Liver (tissue), 8 donors: ENCODE measurements at regions not wholly inside any gene's neighbourhood (a gene's known extent, or its start where the extent isn't known, plus 50 kb on each side); places are given as distances from the start of the nearest gene placed in this dataset.

Source experiments
- DNase-seq: peaks from one replicate; pipeline ENCODE4 v3.0.0-alpha.2; 2017; ENCODE audit warnings: low spot score
- H3K27ac ChIP-seq, 2 donors: one replicate each; pipeline ENCODE4 v1.7.0; 2013; ENCODE audit warnings: inconsistent platforms in 2 of 2, low read length in 2 of 2, control low read depth in 1 of 2, low read depth in 1 of 2, mild to moderate bottlenecking in 1 of 2
- H3K27me3 ChIP-seq, 4 donors: one replicate each; pipeline versions ENCODE4 v1.6.1 to v1.7.0; 2013; ENCODE audit warnings: low read length in 3 of 4, inconsistent platforms in 1 of 4, mild to moderate bottlenecking in 1 of 4, moderate library complexity in 1 of 4; ENCODE audit not compliant: control insufficient read depth in 4 of 4, insufficient read depth in 4 of 4
- H3K36me3 ChIP-seq, 4 donors: one replicate each; pipeline versions ENCODE4 v1.6.1 to v1.7.0; 2013; ENCODE audit warnings: low read length in 3 of 4, mild to moderate bottlenecking in 3 of 4, low read depth in 1 of 4, moderate library complexity in 1 of 4; ENCODE audit not compliant: control insufficient read depth in 4 of 4, insufficient read depth in 3 of 4
- H3K4me1 ChIP-seq, 4 donors: one replicate each; pipeline versions ENCODE4 v1.6.1 to v1.7.0; 2013; ENCODE audit warnings: low read length in 3 of 4, mild to moderate bottlenecking in 3 of 4, moderate library complexity in 1 of 4; ENCODE audit not compliant: control insufficient read depth in 4 of 4, insufficient read depth in 4 of 4
- H3K4me3 ChIP-seq, 3 donors: one replicate each; pipeline versions ENCODE4 v1.6.1 to v1.7.0; 2013; ENCODE audit warnings: low read length in 3 of 3, control low read depth in 1 of 3, low read depth in 1 of 3, mild to moderate bottlenecking in 1 of 3
- H3K9ac ChIP-seq, 2 donors: one replicate each; pipeline ENCODE4 v1.7.0; 2013; ENCODE audit warnings: low read length in 2 of 2, mild to moderate bottlenecking in 2 of 2, moderate library complexity in 2 of 2, control low read depth in 1 of 2, low read depth in 1 of 2
- H3K9me3 ChIP-seq, 4 donors: one replicate each; pipeline versions ENCODE4 v1.6.1 to v1.7.0; 2013; ENCODE audit warnings: low read length in 3 of 4; ENCODE audit not compliant: control insufficient read depth in 4 of 4
- ATF3 ChIP-seq: IDR thresholded peaks from 2 replicates; pipeline ENCODE4 v1.6.1; 2016; ENCODE audit warnings: antibody characterized with exemption
- CTCF ChIP-seq: fragments of 150-350 bp; IDR thresholded peaks from 2 replicates; pipeline ENCODE4 v1.5.1; 2017; ENCODE audit warnings: improper control_type of control experiment, low read depth, low read length; ENCODE audit not compliant: missing input control
- EGR1 ChIP-seq, 2 donors: IDR thresholded peaks; 2 replicates each; pipeline ENCODE4 v1.6.1; 2016 to 2018; ENCODE audit warnings: antibody characterized with exemption in 2 of 2, low read depth in 2 of 2
- FOXA1 ChIP-seq: IDR thresholded peaks from 2 replicates; pipeline ENCODE4 v1.6.1; 2016; ENCODE audit warnings: antibody characterized with exemption
- FOXA2 ChIP-seq: IDR thresholded peaks from 2 replicates; pipeline ENCODE4 v1.6.1; 2016; ENCODE audit warnings: antibody characterized with exemption
- GABPA ChIP-seq, 2 donors: IDR thresholded peaks in 1 of 2; conservative IDR thresholded peaks in 1 of 2; 2 replicates each; pipeline ENCODE4 v1.6.1; 2016; ENCODE audit warnings: antibody characterized with exemption in 2 of 2, mild to moderate bottlenecking in 1 of 2, moderate library complexity in 1 of 2
- HNF4A ChIP-seq, 2 donors: conservative IDR thresholded peaks; 2 replicates each; pipeline ENCODE4 v1.6.1; 2016; ENCODE audit warnings: antibody characterized with exemption in 2 of 2, mild to moderate bottlenecking in 2 of 2
- HNF4G ChIP-seq: IDR thresholded peaks from 2 replicates; pipeline ENCODE4 v1.6.1; 2016; ENCODE audit warnings: antibody characterized with exemption
- JUND ChIP-seq, 2 donors: IDR thresholded peaks; 2 replicates each; pipeline ENCODE4 v1.6.1; 2016; ENCODE audit warnings: antibody characterized with exemption in 2 of 2
- MAX ChIP-seq: IDR thresholded peaks from 2 replicates; pipeline ENCODE4 v1.6.1; 2016; ENCODE audit warnings: antibody characterized with exemption
- NR2F2 ChIP-seq: IDR thresholded peaks from 2 replicates; pipeline ENCODE4 v1.6.1; 2016; ENCODE audit warnings: antibody characterized with exemption
- RAD21 ChIP-seq, 2 donors: IDR thresholded peaks; 2 replicates each; pipeline ENCODE4 v1.6.1; 2016; ENCODE audit warnings: antibody characterized with exemption in 2 of 2, mild to moderate bottlenecking in 2 of 2
- REST ChIP-seq: IDR thresholded peaks from 2 replicates; pipeline ENCODE4 v1.6.1; 2016; ENCODE audit warnings: antibody characterized with exemption, mild to moderate bottlenecking
- RXRA ChIP-seq, 2 donors: IDR thresholded peaks; 2 replicates each; pipeline ENCODE4 v1.6.1; 2017 to 2018; ENCODE audit warnings: antibody characterized with exemption in 2 of 2, mild to moderate bottlenecking in 1 of 2
- SP1 ChIP-seq: IDR thresholded peaks from 2 replicates; pipeline ENCODE4 v1.6.1; 2018; ENCODE audit warnings: antibody characterized with exemption, mild to moderate bottlenecking
- TAF1 ChIP-seq: conservative IDR thresholded peaks from 2 replicates; pipeline ENCODE4 v1.6.1; 2016; ENCODE audit warnings: antibody characterized with exemption, mild to moderate bottlenecking
- YY1 ChIP-seq: IDR thresholded peaks from 2 replicates; pipeline ENCODE4 v1.6.1; 2016; ENCODE audit warnings: antibody characterized with exemption, mild to moderate bottlenecking
- ZBTB33 ChIP-seq: IDR thresholded peaks from 2 replicates; pipeline ENCODE4 v1.6.1; 2016; ENCODE audit warnings: antibody characterized with exemption
- WGBS: extraction: QIAGEN DNeasy Blood & Tissue Kit; methylation state at CpG from one replicate; pipeline ENCODE4 v1.1.7; 2013; 5-methylcytosine and 5-hydroxymethylcytosine counted together
- donor health status: healthy.
- donor health status: healthy.
- donor health status: healthy.
- donor health status: healthy.
- donor health status: healthy.

GRCh38 chr20:50312002-50312681 lies 121.5 kb downstream of the CEBPB start:
- Histone ChIP-seq H3K4me3 (no peak overlapping the region), H3K36me3 (no peaks in the 10 kb centered on the region), H3K27ac (peak overlapping the region; percentile 59 to 60), H3K9ac (peak overlapping the region in 1 of 2 donors; percentile 11), H3K9me3 (no peaks in the 10 kb centered on the region), H3K4me1 (peaks cover 11 to 39% (median 19%) of the 10 kb centered on the region in 4 donors), H3K27me3 (no peaks in the 10 kb centered on the region)
- DNase-seq = no peak
- no peak for TF ChIP-seq ATF3
- no peak for TF ChIP-seq RAD21 (IDR thresholded peaks at IDR 0.05)
- no peak for TF ChIP-seq HNF4A (conservative IDR thresholded peaks at IDR 0.05)
- TF ChIP-seq EGR1 (IDR thresholded peaks at IDR 0.05; ENCODE audit: low read depth in 2 of 2) = no peak
- TF ChIP-seq CTCF = no peak
- no peak for TF ChIP-seq FOXA1
- TF ChIP-seq TAF1 = no peak
- no peak for TF ChIP-seq GABPA (IDR thresholded peaks at IDR 0.05 in 1 of 2, conservative IDR thresholded peaks at IDR 0.05 in 1 of 2)
- no peak for TF ChIP-seq HNF4G
- TF ChIP-seq FOXA2 = no peak
- no peak for TF ChIP-seq NR2F2
- TF ChIP-seq REST = no peak
- no peak for TF ChIP-seq MAX
- TF ChIP-seq YY1 = no peak
- no peak for TF ChIP-seq JUND (IDR thresholded peaks at IDR 0.05)
- no peak for TF ChIP-seq SP1
- WGBS = 71% methylated on average over 5 of the region's 5 CpGs

GRCh38 chr20:50312682-50313521 lies 122.3 kb downstream of the CEBPB start:
- no peaks in the 10 kb centered on the region for H3K36me3 ChIP-seq
- peak overlapping the region in 1 of 2 donors; percentile 11 for H3K9ac ChIP-seq
- H3K4me1 ChIP-seq = peaks cover 6 to 36% (median 17%) of the 10 kb centered on the region in 4 donors
- H3K4me3 ChIP-seq = no peak overlapping the region
- no peaks in the 10 kb centered on the region for H3K27me3 ChIP-seq
- H3K9me3 ChIP-seq = no peaks in the 10 kb centered on the region
- DNase-seq = no peak
- WGBS = 41% methylated on average over 16 of the region's 16 CpGs
- peak overlapping the region; percentile 59 to 60 for H3K27ac ChIP-seq
- no peak for TF ChIP-seq FOXA2
- TF ChIP-seq ATF3 = no peak
- TF ChIP-seq FOXA1 = no peak
- peak; percentile 24 to 38 for TF ChIP-seq JUND (IDR thresholded peaks at IDR 0.05)
- TF ChIP-seq ZBTB33 = no peak
- peak in 1 of 2 donors; percentile 56 for TF ChIP-seq HNF4A (conservative IDR thresholded peaks at IDR 0.05)
- TF ChIP-seq RXRA (IDR thresholded peaks at IDR 0.05) = peak; percentile 64 to 76
- no peak for TF ChIP-seq HNF4G
- TF ChIP-seq MAX = peak; percentile 31
- peak; percentile 49 for TF ChIP-seq REST
